Right forelimb (tissue), 1 donor: ENCODE measurements at regions not wholly inside any gene's neighbourhood (a gene's known extent, or its start where the extent isn't known, plus 50 kb on each side); places are given as distances from the start of the nearest gene placed in this dataset.

Source experiments
- DNase-seq: peaks from one replicate; pipeline ENCODE4 v3.0.0-alpha.2; 2018

DNA sequence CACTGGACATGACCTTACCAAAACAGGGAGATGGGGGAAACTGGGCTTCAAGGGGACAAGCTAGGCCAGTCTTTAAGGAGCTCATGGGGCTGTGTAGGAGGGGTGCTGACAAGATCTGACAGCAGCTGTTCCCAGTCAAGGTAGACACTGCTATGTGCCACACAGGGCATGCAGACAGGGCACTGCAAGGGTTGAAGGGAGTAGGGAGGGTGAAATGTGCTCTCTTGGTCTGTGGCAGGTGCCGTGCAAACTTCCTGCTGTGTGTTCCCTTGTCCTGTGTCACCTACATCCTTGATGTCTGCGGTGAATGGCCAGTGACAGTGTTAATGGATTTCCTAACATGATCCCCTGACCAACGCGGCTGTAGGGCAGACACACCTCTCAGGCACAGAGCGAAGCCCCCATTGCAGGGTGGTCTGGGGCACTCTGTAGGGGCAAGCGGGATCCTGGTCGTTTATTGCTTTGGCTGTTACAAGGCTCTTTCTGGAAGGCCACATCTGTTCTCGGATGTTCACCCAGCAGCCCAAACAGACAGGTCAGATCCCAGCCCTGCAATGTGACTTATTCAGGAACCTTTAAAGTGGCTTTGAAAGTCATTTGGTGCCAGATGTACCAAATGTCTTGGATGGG is 199.5 kb upstream of the ZNF536 start:
- DNase-seq = no peak

DNA sequence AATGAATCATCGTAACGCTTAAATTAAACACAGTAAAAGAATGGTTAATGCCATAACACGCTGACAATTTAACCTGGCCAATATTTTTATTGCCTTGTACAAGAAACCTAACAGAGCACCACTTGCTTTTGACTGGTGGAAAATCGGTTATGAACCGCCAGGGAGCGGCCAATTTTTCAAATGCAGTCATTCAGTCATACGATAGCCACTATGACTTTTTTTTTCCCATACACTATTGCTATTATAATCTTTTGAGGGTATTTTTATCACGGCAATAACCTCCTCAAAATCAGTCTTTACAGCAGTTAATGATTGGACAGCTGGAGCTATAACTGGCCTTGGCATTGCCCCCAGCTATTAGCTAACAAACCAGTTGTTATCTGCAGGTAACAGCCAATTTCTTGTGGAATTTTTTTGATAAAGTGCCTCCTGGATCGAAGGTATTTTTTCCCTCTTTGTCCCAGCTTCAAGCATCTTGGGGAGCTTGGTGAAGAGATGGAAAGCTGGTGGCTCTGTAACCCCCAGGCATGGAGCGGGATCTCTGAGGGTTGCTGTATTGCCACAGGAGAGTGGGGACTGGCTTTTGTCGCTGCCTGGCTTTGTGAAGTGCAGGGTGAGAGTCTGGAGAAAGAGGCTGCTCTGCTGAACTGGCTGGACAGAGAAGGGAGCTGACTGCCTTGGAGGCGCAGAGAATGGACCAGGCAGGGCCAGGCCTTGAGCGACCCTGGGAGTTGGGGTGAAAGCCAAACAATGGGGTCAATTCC is 198.4 kb upstream of the ZNF536 start:
- no peak for DNase-seq

DNA sequence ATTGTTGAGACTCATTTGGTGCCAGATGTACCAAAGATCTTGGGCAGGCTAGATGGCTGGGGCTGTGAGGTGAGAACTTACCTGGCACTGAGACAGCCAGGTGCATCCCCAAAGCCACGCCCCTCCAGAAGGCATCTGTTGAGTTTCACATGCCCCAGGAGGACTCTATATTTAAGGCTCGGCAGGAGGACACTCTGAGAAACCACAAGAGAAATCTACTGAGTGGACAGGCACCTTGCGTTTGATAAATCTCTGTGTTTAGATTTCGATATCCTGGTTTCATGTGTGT is 197.9 kb upstream of the ZNF536 start:
- DNase-seq = no peak

DNA sequence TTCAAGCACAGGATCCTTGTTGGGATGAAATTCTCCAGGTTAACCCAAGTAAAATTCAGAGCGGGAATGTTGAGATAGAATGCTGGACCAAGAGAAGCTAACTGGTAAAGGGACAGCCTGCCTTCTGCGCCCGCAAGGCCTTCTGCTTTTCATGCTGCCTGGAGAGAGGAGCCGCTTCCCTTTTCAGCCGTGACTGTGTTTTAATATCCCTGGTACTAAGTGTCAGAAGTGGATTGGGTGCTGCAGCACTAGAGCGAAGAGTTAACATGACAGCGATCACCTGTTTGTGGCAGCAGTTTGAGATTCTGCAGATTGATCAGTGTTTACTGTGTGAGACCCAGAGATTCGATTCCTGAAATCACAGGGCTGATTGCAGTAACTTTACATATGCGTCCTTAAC is 197.4 kb upstream of the ZNF536 start:
- DNase-seq = no peak

DNA sequence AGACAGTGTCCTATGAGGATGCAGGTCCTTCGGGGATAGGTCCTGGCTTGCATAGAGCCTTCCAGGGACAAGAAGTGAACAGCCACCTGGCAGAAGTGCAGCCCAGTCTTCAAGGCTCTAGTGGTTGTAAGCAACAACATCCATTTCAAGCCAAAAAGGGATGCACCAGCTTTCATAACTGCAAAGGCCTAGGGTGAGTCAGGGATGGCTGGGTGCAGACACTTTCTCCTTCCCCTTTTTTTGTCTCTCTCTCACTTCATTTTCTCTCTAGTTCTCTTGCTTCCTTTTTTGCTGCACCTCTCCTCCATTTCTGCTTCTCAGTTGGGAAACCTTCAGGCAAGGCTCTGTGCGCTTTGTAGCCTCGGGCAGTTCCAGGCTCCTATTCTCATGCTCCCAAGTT is 196.2 kb upstream of the ZNF536 start:
- no peak for DNase-seq

DNA sequence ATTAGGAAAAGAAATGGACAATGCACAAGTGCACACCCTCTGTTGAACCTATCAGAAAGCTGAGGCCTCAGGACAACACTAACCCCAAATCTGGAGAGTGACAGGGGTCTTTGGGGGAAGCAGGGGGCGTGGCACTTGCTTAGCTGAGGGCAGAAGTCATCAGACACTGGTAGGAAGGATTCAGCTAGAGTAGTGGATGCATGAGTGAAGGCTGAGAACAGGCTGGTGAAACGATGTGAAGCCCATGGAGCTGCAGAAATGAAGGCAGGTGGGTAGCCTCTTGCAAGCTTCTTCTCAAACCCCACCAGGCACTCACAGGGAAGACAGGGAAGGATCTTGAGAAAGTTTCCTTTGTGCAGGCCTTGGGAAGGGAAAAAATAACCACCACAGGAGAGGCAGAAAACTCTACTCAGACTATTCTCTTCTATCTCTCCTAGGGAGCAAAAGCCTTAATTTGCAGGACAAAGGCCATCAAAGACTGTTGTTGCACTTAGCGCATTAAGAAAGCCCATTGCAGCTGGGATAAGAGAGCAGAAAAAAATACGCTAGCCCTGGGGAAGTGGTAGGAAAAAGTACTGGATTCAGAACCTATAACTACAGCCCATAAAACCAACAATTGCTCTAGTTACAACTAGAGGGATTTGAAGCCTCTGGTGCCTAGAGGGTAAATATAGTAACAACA is 193.3 kb upstream of the ZNF536 start:
- DNase-seq = no peak

DNA sequence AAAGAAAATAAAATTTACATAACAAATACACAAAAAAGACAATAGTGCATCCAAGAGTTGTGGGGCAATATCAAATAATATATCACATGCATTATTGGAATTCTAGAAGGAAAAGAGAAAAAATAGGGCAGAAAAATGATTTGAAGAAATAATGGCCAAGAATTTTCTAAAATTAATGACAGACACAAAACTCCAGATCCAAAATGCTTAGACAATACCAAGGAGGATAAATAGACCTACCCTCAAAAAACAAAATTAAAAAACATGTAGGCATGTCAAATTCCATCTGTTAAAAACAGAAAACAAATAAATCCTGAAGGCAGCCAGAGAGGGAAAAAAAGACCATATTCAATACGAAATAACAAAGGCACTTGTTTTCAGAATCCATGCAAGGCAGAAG is 191.5 kb upstream of the ZNF536 start:
- DNase-seq = no peak

DNA sequence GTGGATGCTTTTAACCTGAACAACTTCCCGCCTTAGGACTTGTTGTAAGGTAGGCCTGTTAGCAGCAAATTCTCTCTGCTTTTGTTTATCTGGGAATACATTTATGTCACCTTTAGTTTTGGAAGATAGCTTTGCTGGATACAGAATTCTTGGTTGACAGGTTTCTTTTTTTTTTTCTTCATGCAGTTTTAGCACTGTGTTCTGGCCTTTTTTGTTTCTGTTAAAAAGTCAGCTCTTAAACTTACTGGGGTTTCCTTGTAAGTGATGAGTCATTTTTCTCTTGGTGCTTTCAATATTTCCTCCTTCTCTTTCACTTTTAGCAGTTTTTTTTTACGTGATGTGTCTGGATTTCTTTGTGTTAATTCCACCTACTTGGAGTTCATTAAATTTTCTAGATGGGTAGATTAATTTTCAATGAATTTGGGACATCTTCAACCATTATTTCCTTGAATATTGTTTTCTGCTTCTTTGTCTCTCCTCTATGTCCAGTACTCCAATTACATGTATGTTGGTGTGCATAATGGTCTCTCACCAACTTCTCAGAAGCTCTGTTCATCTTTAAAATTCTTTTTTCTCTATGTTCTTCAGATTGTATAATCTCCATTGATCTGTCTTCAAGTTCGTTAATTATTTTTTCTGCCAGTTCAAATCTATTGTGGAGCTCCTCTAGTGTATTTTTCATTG is 188.2 kb upstream of the ZNF536 start:
- no peak for DNase-seq

DNA sequence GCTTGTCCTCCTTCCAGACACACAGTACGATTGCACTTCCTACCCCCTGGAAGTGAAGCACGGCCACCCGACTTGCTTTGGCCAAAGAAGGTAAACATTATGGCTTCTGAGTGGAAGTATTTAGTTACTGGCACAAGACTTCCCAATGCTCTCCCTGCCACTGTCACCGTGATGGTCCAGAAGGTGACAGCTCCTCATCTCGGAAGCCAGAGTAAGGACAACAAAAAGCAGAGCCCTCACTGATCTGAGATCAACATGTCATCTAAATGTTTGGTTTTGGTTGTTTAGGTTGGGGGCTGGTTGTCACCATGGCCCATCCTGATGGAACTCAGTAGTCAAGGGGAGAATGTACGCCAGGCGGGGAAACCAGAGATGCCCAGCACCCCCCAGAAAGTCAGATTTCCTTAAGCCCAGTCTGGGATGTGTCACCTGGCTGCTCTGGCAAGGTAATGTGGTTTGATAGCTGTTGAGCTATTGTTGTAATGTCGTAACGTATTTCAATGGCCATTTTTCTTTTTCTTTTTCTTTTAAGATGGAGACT is 170.1 kb upstream of the ZNF536 start:
- DNase-seq = no peak

DNA sequence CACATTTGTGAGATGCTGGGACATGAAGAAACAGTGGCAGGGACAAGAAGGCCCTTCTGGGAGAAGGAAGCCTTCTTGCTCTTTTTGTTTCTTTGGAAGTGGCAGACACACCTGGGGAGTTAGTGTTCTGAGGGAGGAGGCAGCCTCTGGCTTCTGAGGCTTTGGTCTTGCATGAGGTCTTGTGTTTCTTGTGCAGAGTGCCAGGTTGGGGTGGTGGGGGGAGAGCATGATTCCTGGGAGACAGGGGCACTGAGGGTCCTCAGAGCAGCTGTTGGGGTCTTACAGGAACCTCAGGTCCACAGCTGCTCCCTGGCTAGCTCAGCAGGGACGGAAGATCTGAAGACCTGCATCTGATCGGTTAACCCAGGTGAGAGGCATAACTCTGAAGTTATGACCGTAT is 167.5 kb upstream of the ZNF536 start:
- DNase-seq = no peak

DNA sequence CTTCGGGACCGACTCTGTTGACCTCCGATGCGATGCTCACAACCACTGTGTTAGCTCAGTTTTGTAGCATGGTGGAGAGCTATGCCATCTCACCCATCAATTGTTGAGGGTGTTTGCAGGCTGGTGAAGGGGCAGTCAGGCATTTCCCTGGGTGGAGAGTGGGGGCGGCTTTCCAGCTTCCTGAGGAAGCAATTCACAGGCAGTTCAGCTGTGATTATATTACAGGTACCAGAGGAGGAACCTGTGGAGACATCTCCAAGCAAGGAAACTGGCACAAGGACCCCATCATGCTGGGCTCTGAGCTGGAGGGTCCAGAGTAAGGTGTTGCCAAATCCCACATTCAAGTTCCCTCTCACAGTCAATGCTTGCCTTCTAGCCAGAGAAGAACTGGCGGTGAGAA is 166.0 kb upstream of the ZNF536 start:
- no peak for DNase-seq

DNA sequence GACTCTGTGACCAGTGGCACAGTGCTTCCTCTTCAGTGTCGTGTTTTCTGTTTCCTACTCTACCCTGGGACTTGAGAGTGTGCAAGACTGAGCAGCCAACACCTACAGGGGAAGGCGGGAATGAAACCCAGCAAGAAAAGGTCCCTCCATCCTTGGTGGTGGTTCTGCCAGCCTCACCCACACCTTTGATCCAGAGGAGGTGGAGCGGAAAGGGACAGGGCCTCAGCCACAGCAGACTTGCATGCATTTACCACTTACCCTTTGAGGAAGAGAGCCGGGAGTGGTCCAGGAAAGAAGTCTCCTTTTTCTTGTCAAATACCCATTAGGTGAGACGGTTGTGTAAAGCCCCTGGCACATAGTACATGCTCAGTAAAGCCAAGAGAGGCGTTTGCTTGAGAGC is 164.8 kb upstream of the ZNF536 start:
- DNase-seq = no peak

DNA sequence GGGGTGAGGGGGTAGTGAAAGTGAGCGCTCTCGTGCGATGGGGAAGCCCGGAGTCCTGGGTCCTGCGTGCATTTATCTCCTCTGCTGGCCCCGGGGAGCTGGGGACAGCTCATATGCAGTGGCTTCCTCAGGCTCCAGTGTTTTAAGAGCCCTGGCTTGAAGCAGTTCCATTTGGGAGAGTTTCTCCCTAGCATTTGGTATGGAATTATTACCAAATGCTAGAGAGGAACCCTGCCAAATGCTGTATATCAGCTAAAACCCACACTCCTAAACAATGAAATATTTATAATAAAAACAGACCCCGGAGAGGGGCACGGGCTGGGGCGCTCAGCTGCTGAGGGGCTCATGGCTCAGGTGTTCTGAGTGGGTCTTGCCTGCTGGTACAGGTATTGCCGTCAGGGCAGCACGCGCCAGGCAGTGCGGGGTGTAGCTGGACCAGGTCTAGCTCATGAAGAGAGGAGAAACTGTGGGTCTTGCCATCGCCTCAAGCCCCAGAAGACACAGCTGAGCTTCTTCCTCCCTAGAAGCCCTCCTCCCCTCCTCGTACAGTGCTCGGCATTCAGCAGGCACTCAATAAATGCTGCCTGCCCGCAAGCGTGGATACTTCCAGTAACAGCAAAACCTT is 163.6 kb upstream of the ZNF536 start:
- DNase-seq = no peak

DNA sequence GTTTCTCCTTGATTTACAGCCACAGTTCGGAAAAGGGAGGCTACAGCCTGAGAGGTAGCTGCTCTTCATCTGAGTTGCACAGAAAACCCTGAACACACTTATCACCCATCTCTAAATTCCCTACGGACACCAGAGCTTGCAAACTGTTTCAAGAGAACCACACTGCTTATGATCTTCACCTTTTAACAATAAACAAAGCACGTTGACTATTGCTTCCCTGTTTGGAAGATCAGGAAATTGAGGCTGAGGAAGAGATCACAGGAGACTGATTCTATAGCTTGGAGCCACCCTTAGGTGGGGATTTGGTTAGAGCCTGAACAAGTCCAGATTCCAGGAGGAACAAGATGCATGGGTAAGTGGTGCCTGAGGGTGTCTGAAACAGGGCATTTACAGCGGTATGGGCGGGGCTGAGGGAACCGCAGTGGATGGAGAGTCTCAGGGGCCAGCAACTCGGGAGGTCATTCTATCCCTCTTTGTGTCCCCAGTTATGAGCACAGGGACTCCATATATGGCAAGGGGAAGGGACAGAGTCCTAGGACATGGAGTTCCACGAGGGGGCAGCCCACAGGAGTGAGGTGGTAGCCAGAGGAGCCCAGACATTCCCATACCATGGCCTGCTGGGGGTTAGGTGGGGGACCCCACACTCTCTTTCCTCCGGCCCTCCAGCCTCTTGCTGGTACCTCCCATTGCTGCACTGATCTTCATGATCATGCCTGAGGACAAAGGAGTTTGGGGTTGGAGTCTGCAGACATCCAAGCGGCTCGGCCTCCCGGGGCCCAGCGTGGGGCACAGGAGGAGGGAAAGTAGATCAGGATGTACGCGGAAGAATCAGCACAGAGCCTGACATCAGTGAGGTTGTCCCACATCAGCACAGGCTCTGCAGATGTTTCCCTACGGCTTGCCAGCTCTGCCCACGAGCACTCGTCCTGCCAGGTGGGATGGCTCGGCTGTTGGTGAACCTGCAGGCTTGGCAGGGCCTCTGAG is 162.3 kb upstream of the ZNF536 start:
- DNase-seq = no peak

DNA sequence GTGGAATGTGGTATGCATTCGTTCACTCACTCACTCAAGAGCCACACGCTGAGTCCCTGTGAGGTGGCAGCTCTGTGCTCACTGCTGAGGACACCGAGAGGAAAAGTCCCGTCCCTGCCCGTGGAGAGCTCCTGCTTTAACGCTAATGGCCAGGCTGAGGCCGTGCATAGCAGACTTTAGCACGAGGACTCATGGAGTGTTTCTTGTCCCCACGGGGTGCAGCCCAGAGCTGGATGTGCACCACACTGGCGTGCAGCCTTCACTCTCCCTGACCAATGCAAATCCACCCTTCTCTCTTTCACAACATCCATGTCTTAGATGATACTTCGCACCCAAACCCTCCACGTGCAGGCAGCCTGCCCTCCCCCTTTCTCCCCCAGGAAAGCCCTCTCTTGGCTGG is 159.6 kb upstream of the ZNF536 start:
- no peak for DNase-seq

DNA sequence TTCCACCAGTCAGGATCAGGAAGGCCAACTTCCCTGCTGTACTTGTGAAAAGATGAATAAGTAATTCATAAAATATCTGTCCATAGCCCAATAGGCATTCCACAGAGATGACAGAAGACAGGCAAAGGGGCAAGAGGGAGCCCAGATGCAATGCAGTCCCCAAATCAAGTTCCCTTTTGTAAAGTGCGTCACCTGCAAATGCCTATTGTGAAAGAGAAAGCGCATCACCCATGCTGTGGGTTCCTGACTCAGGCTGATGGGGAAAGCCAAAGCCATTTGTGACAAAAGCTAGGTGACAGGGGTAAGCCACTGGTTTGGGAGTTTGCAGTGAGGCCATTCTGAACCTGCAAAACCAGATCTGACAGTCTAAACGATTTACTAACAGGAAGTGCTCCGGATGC is 157.5 kb upstream of the ZNF536 start:
- DNase-seq = no peak

DNA sequence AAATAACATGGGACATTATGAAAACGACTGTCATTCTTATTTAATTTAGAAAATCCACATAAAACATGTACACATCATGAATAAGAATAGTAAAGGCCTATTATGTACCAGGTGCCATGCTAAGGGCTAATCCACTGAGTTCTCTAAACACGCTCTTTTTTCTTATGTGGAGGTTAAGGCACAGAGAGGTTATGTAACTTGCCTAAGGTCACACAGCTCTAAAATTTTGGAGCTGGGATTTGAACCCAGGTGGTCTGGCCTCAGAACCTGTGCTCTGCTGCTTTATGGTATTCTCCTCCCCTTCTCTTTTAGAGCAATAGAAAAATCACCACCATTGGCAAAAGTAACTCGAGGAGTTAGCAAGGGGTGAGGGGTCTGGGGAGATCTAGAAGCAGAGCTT is 156.9 kb upstream of the ZNF536 start:
- DNase-seq = no peak

DNA sequence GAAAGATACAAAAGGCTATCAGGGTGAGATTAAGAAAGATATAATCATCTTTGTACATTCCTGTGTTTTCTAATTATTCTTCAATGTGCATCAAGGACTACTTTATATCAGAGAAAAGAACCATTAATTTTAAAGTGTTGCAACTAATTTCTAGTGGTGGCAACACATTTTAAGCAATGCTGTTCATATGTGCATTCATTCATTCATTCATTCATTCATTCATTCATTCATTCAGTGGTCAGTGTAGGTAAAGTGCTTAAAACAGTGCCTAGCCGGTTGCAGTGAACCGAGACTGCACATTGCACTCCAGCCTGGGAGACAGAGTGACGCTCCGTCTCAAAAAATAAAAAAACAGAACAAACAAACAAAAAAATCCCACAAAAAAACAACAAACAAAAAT is 155.7 kb upstream of the ZNF536 start:
- no peak for DNase-seq

DNA sequence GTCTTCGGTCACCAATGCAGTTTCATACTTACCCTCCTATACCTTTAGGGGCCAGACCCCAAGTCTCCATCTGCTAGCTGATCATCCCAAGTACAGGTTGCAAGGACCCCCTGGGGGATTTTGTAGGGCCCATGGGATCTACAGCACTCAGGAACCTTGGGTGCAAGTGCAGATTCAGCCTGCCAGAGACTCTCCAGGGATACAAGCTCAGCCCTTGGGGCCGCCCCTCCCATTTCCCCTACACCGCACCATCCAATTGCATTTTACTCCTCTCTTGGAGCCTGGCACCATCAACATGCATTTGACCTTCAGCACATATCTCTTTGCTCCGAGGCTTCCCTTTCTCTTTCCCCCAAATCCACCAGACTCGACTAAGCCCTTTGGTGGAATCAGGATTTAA is 154.7 kb upstream of the ZNF536 start:
- DNase-seq = no peak

DNA sequence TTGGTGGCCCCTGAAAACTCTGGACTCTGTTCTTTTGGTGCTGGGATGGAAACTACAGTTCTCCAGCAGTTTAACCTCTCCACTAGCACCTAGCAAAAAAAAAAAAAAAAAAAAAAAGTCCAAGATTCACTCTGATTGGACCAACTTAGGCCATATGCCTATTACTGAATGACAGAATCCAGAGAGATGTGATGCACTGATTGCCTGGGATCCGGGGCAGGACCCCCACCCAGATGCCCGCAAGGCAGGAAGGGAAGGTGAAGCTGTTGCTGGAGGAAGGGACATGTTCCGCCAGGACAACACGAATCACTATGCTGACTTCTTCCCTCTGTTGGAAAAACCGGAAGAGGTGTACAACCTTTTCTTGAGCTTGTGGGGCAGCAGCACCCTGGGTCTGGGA is 152.5 kb upstream of the ZNF536 start:
- DNase-seq = no peak

DNA sequence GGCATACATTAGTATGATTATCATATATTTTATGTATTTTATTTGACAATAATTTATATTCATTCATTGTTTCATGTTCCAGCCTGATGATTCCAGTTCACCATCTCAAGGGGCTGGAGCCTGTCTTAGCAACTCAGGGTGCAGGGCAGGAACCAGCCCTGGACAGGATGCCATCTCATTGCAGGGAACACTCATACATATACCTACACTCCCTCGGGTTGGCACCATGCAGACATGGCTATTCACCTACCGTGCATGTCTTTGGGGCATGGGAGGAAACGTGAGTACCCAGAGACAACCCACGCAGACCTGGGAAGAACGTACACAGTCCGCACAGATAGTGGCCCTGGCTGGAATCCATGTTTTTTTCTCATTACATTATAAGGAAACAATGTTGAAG is 151.0 kb upstream of the ZNF536 start:
- no peak for DNase-seq

DNA sequence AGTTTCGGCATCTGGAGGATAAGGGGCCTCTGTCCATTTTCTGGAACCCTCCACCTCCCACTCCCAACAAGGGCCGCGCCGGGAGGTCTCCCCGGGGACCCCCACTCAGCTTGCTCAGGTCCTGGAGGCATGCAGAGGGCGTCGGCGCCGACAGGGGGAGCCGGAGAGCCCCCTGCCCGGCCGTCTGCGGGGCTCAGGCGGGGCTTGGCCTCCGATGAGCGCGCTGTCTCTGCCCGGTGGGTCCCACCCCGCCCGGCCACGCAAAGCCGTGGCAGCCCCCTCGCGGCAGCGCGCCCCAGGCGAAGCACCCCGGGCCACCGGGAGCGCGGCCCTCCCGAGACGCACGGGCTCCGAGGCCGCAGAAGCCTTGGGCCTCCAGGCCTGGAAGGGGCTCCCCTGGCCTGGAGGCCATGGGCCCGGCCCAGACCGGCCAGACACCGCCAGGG is 149.7 kb upstream of the ZNF536 start:
- DNase-seq = no peak
